Body of pancreas (tissue), 4 donors: ENCODE measurements at regions not wholly inside any gene's neighbourhood (a gene's known extent, or its start where the extent isn't known, plus 50 kb on each side); places are given as distances from the start of the nearest gene placed in this dataset.

Experiments
- ATAC-seq: fragments of 150-250 bp; one replicate; pipeline ENCODE4 v1.9.1; 2016
- DNase-seq, 4 donors: peaks; one replicate each; pipeline ENCODE4 v3.0.0-alpha.2; 2019
- H3K27ac ChIP-seq, 4 donors: fragments of 200-600 bp; sonication (generic); 1 replicate in 3 of 4; 2 replicates in 1 of 4; pipeline versions ENCODE4 v1.5.1 to v1.6.1; 2016 to 2019; ENCODE audit warnings: mild to moderate bottlenecking in 1 of 4, mixed read lengths in 1 of 4, moderate library complexity in 1 of 4
- H3K27me3 ChIP-seq, 2 donors: fragments of 200-600 bp; sonication (generic); one replicate each; pipeline ENCODE4 v1.6.0; 2016; ENCODE audit warnings: mild to moderate bottlenecking in 1 of 2
- H3K36me3 ChIP-seq, 2 donors: fragments of 200-600 bp; sonication (generic); replicated peaks in 1 of 2; 2 replicates each; pipeline ENCODE4 v1.5.1; 2016; ENCODE audit warnings: low read depth in 2 of 2; ENCODE audit not compliant: insufficient read depth in 1 of 2
- H3K4me1 ChIP-seq: fragments of 200-600 bp; sonication (generic); one replicate; pipeline ENCODE4 v1.6.0; 2016
- H3K4me3 ChIP-seq, 2 donors: fragments of 200-600 bp; sonication (generic); 1 replicate in 1 of 2; 2 replicates in 1 of 2; pipeline ENCODE4 v1.5.1; 2016 to 2019
- H3K9me3 ChIP-seq, 3 donors: fragments of 200-600 bp; sonication (generic); 1 replicate in 2 of 3; 2 replicates in 1 of 3; pipeline ENCODE4 v1.5.1; 2016
- POLR2A ChIP-seq, 3 donors: fragments of 450-650 bp; IDR thresholded peaks; one replicate each; pipeline ENCODE4 v1.6.1; 2016; ENCODE audit warnings: antibody characterized with exemption in 3 of 3, mild to moderate bottlenecking in 2 of 3
- WGBS, 2 donors: methylation state at CpG; one replicate each; pipeline ENCODE4 v1.1.5; 2017; 5-methylcytosine and 5-hydroxymethylcytosine counted together
- intact Hi-C: fragments of 100-400 bp; cut with DNase I; formaldehyde crosslinking; loops from one replicate; pipeline ENCODE4 v1.15.1; 2023
- TF ChIP-seq, protein P1 (sequence below), 7 experiments: fragments of 450-650 bp in 4 of 7; fragments of 200-600 bp in 3 of 7; sonication (generic) in 3 of 7; IDR thresholded peaks; one replicate each; pipeline ENCODE4 v1.5.1; 2016 to 2019; ENCODE audit warnings: antibody characterized with exemption in 7 of 7

DNA sequence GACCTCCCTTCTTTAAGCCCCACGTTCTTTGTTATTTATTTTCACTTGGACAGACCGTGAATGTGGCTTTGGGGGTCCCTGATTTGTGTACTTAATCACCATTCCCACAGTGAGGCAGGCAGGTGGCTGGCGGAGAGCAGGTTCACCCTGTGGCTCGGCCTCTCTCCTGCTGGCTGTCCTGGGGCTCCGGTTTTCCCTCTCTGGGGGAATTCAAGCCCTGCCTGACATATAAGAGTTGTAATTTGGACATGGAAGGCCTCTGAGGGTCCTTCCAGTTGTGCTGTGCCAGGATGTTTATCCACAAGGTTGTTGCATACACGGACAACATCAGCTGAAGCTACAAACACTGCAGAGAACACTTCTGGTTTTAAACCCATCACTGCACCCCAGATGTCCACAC lies 824.5 kb downstream of the TBC1D22A start:
- intact Hi-C loops: no loop called here
- H3K4me3 ChIP-seq: no peak overlapping the region
- no peaks in the 10 kb centered on the region for H3K27me3 ChIP-seq
- H3K27ac ChIP-seq: no peak overlapping the region
- no peak for TF ChIP-seq POLR2A (IDR thresholded peaks at IDR 0.05)
- TF ChIP-seq, protein P1, sequence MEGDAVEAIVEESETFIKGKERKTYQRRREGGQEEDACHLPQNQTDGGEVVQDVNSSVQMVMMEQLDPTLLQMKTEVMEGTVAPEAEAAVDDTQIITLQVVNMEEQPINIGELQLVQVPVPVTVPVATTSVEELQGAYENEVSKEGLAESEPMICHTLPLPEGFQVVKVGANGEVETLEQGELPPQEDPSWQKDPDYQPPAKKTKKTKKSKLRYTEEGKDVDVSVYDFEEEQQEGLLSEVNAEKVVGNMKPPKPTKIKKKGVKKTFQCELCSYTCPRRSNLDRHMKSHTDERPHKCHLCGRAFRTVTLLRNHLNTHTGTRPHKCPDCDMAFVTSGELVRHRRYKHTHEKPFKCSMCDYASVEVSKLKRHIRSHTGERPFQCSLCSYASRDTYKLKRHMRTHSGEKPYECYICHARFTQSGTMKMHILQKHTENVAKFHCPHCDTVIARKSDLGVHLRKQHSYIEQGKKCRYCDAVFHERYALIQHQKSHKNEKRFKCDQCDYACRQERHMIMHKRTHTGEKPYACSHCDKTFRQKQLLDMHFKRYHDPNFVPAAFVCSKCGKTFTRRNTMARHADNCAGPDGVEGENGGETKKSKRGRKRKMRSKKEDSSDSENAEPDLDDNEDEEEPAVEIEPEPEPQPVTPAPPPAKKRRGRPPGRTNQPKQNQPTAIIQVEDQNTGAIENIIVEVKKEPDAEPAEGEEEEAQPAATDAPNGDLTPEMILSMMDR (IDR thresholded peaks at IDR 0.05): no peak
- ATAC-seq (no peak), DNase-seq (no peak)
- no peaks in the 10 kb centered on the region for H3K36me3 ChIP-seq
- WGBS, 2 donors: 53 to 60% methylated on average over 6 of the region's 6 CpGs
- peaks cover 0 to 3% (median 0%) of the 10 kb centered on the region in 3 donors for H3K9me3 ChIP-seq
- no peaks in the 10 kb centered on the region for H3K4me1 ChIP-seq

DNA sequence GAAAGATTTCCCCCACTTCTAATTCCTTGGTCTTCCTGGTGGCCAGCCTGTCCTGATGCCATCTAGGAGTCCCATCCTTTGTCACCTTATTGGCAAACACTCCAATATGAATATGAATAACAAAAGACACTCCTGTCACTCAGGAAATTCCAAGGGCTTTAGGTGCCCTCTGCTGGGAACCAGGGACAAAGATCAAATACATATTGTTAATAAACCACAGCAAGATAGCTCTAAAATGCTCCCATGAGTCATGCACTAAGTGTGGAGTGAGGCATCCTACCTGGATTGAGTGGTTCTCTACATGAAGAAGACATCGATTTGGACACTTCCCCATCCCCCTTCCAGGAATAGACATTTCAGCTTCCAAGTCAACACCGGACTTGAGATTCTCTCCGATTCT lies 823.6 kb downstream of the TBC1D22A start:
- no peak overlapping the region for H3K27ac ChIP-seq
- H3K36me3 ChIP-seq: no peaks in the 10 kb centered on the region
- no peaks in the 10 kb centered on the region for H3K4me1 ChIP-seq
- TF ChIP-seq, protein P1 (IDR thresholded peaks at IDR 0.05): no peak
- TF ChIP-seq POLR2A (IDR thresholded peaks at IDR 0.05): no peak
- H3K27me3 ChIP-seq: no peaks in the 10 kb centered on the region
- intact Hi-C loops: no loop called here
- DNase-seq: no peak
- peaks cover 0 to 3% (median 0%) of the 10 kb centered on the region in 3 donors for H3K9me3 ChIP-seq
- no peak overlapping the region for H3K4me3 ChIP-seq
- WGBS, 2 donors: 27 to 36% methylated on average over 3 of the region's 3 CpGs
- ATAC-seq: no peak

DNA sequence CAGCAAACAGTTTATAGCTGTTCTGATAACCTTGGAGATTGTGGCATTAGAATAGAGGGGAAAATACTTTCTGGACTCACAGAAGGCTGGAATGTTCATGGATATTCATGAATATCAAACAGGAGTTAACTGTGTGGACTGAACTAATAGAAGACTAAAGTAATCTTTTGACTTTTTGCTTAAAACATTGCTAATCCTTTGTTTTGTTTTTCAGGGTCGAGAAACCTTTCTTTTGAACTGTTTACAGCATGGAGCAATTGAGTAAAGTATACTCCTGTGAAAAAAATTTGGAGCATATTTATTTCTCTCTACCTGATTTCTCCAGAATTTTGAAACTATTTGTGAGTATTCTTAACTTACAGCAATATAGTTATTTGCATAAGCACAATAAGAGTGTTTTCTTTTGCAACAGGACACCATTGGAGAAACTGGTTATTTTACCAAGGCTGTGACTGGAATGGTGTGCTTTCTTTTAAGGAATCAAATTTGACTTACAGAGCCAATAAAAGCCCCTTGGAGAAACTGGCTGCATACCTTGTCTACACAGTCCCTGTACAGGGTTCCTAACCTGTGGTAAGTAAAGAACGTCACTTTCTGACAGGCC lies 821.6 kb downstream of the TBC1D22A start:
- Histone ChIP-seq H3K4me3 (no peak overlapping the region), H3K36me3 (no peaks in the 10 kb centered on the region), H3K9me3 (peaks cover 0 to 3% (median 0%) of the 10 kb centered on the region in 3 donors), H3K27me3 (no peaks in the 10 kb centered on the region), H3K4me1 (no peaks in the 10 kb centered on the region), H3K27ac (no peak overlapping the region)
- TF ChIP-seq, protein P1 (IDR thresholded peaks at IDR 0.05): no peak
- no peak for TF ChIP-seq POLR2A (IDR thresholded peaks at IDR 0.05)
- WGBS, 2 donors: 48 to 51% methylated on average over 2 of the region's 2 CpGs
- intact Hi-C loops: no loop called here
- DNase-seq: no peak
- ATAC-seq: no peak

DNA sequence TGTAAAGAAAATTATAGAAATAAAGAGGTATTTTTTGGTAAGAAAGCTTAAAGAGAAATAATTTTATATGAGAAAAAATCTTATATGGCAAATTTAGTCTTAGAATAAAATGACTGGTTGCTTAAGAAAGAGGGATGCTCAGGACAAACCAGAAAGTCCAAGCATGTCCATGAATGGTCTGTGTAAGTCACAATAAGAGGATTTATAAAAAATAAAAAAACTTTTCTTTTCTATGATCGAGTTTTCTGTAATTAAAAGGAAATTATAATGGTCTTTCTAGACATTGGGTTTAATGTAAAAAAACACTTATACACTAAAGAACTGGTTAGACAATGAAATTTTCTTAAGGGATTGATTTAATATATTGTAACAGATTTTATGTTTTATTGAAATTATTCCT lies 819.6 kb downstream of the TBC1D22A start:
- DNase-seq (no peak), ATAC-seq (no peak)
- H3K36me3 ChIP-seq: no peaks in the 10 kb centered on the region
- intact Hi-C loops: no loop called here
- no peaks in the 10 kb centered on the region for H3K4me1 ChIP-seq
- H3K9me3 ChIP-seq: peaks cover 0 to 3% (median 0%) of the 10 kb centered on the region in 3 donors
- no peak overlapping the region for H3K4me3 ChIP-seq
- 31 to 32% methylated on average over 1 of the region's 1 CpG for WGBS, 2 donors
- H3K27me3 ChIP-seq: no peaks in the 10 kb centered on the region
- H3K27ac ChIP-seq: no peak overlapping the region
- no peak for TF ChIP-seq POLR2A (IDR thresholded peaks at IDR 0.05)
- TF ChIP-seq, protein P1 (IDR thresholded peaks at IDR 0.05): no peak

DNA sequence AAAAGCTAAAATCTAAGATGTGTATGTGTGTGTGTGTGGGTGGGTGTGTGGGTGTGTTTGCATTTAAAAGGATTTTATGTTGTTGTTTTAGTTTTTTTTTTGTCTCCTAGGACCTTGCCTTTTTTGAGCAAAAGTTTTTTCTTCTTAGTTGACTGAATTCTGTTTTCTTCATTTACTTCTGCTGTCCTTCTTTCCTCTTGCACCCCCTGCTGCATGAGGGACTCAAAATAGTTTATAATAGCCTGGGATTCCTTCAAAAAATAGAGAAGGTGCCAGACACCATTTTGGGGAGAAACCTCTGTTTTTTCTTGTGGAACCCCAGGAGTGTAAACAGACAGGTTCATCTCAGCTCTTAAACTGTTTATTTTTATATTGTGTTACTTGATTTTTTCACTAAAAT lies 817.7 kb downstream of the TBC1D22A start:
- ATAC-seq: no peak
- intact Hi-C loops: no loop called here
- no peak for DNase-seq
- Histone ChIP-seq H3K36me3 (no peaks in the 10 kb centered on the region), H3K4me3 (no peak overlapping the region), H3K9me3 (peaks cover 0 to 3% (median 0%) of the 10 kb centered on the region in 3 donors), H3K27ac (no peak overlapping the region), H3K27me3 (no peaks in the 10 kb centered on the region), H3K4me1 (no peaks in the 10 kb centered on the region)
- TF ChIP-seq, protein P1 (IDR thresholded peaks at IDR 0.05): no peak
- TF ChIP-seq POLR2A (IDR thresholded peaks at IDR 0.05): no peak
